Right cardiac atrium (tissue), 5 donors: ENCODE measurements at regions not wholly inside any gene's neighbourhood (a gene's known extent, or its start where the extent isn't known, plus 50 kb on each side); places are given as distances from the start of the nearest gene placed in this dataset.
A peak's percentile ranks its signal among the peaks of the same experiment; 100 is the strongest.

Experiments used
- ATAC-seq, 2 donors: fragments of 200-7000 bp; cut with Tn5 transposase; one replicate each; pipeline versions ENCODE4 v1.8.0 to v1.9.1; 2020; ENCODE audit warnings: moderate library complexity in 2 of 2, mild to moderate bottlenecking in 1 of 2
- DNase-seq, 3 donors: peaks; one replicate each; pipeline ENCODE4 v3.0.0-alpha.2; 2020
- H3K27ac ChIP-seq: one replicate; pipeline ENCODE4 v1.5.1; 2013; ENCODE audit warnings: mild to moderate bottlenecking, low read length, control low read depth, moderate library complexity
- H3K27me3 ChIP-seq: one replicate; pipeline ENCODE4 v1.6.1; 2013; ENCODE audit not compliant: control insufficient read depth, insufficient read depth
- H3K4me1 ChIP-seq: one replicate; pipeline ENCODE4 v1.6.1; 2013; ENCODE audit warnings: low read length; ENCODE audit not compliant: control insufficient read depth, insufficient read depth
- H3K4me3 ChIP-seq: one replicate; pipeline ENCODE4 v1.5.1; 2013; ENCODE audit warnings: low read length, control low read depth
- H3K9me3 ChIP-seq: one replicate; pipeline ENCODE4 v1.6.1; 2013; ENCODE audit warnings: low read length; ENCODE audit not compliant: control insufficient read depth
- WGBS: extraction: QIAGEN DNeasy Blood & Tissue Kit; methylation state at CpG from one replicate; pipeline ENCODE4 v1.1.7; 2013; 5-methylcytosine and 5-hydroxymethylcytosine counted together
- intact Hi-C, 4 donors: fragments of 100-400 bp; cut with DNase I; formaldehyde crosslinking; loops; one replicate each; pipeline versions ENCODE4 v1.11.0 to v1.14.0; 2022 to 2023
- donor health status: healthy with polysubstance abuse.
- donor health status: DM: no; HTN: yes; CAD: no.
- donor health status: DM: no; HTN: no; CAD: no.
- donor health status: DM: no; HTN: yes; CAD: no; lungs with severe emphysema.
- donor health status: DM: yes; HTN: yes; CAD: no.

DNA sequence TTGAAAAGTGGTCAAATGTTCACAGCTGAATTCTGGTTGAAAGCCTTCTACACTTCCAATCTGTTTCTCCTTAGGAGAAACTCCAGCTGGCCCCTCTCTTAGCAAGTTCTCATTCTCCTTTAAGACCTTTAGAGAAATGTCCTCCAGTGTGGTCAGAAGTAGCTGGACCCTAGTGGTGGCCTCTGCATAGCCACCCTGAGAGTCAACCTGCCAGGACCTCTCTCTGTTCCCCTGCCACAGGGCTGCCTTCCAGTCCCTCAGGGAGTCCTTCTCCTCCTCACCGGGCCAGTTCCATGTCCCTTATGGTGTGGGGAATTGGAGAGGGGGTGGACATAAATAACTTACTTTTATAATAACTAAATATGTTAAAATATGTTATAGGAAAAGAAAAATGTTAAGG lies 200.9 kb upstream of the PKDCC start:
- no peak overlapping the region for H3K27ac ChIP-seq
- no peak overlapping the region for H3K4me3 ChIP-seq
- H3K27me3 ChIP-seq: no peaks in the 10 kb centered on the region
- H3K4me1 ChIP-seq: no peaks in the 10 kb centered on the region
- no peak for DNase-seq
- no peak for ATAC-seq
- WGBS: 25% methylated on average over 1 of the region's 1 CpG
- intact Hi-C loops: no loop called here
- H3K9me3 ChIP-seq: no peaks in the 10 kb centered on the region

DNA sequence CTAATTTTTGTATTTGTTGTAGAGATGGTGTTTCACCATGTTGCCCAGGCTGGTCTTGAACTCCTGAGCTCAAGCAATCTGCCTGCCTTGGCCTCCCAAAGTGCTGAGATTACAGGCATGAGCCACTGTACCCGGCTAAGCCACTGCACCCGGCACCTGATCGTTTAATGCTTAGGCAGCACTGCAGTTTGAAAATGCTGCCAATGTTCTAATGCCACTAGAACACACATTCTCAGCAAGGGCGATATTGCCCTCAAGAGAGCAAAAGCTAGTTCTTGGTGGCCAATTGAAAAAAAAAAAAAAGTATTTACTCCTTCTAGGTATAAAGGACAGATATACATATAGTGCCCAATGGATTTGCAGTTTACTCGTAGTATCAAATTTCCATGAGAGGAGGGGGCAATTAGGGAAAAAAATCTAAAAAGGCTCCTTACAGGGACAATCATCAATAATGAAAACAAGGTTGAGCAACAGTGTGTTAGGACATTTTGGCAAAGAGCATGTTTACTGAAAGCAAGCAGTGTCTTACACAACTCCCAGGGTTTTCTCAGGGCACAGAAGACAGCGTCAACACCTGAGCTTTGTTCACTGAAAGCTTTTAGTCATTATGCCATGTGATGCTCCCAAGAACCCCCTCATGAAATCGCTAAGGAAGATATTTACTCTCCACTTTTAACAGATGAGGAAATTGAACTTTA lies 199.9 kb upstream of the PKDCC start:
- Histone ChIP-seq H3K9me3 (no peaks in the 10 kb centered on the region), H3K27me3 (no peaks in the 10 kb centered on the region), H3K4me3 (no peak overlapping the region), H3K4me1 (no peaks in the 10 kb centered on the region), H3K27ac (no peak overlapping the region)
- intact Hi-C loops: no loop called here
- WGBS: 66% methylated on average over 7 of the region's 7 CpGs
- no peak for DNase-seq
- ATAC-seq: peak in 1 of 2 donors; percentile 50

DNA sequence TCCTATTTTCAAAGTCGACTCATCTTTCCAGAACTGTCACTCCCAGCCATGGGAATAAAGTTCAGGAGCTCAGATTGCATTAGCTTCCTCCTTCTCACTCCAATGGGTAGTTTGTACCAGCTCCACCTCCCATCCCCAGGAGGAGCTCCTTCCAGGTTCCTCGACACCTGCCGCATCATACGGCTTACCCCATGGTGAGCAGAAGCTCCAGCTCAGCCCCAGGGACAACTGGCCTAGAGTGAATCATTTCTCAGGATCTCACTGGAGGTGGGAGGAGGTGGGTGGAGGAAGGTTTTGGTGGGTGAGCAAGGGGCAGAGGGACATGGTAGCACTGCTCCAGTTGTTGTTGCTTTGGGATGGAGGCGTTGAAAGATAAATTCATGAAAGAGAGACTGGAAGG lies 196.3 kb upstream of the PKDCC start:
- Histone ChIP-seq H3K9me3 (no peaks in the 10 kb centered on the region), H3K27ac (no peak overlapping the region), H3K4me3 (no peak overlapping the region), H3K27me3 (no peaks in the 10 kb centered on the region), H3K4me1 (no peaks in the 10 kb centered on the region)
- WGBS: 85% methylated on average over 5 of the region's 5 CpGs
- DNase-seq: no peak
- intact Hi-C loops: loop anchor here in 3 of 4 donors (5.0 kb wide), 1 partner anchor 236 kb away; no protein-coding TSS in a partner anchor
- no peak for ATAC-seq

DNA sequence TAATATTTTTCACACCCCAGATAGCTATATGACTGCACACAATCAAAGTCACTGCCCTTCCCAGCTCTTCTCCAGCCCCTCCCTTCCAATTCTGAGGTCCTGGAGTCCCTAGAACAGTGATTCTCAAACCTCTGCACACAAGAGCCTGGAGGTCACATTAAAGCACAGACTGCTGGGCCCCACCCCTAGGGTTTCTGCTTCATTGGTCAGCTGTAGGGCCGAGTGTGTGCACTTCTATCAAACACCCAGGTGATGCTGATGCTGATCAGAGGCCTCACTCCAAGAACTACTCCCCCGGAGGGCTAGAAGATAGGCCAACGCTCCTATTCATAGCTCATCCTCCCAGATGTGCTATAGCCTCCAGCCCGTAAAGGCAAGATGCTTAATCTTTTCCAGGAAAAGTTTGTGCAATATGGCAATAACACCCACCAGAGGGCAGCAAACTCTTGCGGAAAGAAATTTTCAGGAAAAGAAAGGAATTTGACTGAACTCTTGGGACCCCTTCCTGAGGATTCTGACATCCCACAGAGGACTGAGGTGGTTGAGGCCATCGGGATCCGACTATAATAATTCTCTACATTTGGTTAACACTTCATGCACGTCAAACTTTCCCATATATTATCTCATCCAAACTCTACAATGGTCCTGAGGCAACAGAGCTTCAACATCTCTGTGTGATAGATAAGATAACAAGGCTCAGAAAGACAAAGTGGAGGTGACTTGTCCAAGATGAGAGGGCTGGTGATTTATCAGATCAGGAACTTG lies 194.2 kb upstream of the PKDCC start:
- Histone ChIP-seq H3K4me1 (no peaks in the 10 kb centered on the region), H3K4me3 (no peak overlapping the region), H3K27me3 (no peaks in the 10 kb centered on the region), H3K9me3 (no peaks in the 10 kb centered on the region), H3K27ac (no peak overlapping the region)
- ATAC-seq (peak; percentile 27 to 53), DNase-seq (no peak)
- WGBS: 11% methylated on average over 8 of the region's 8 CpGs
- intact Hi-C loops: loop anchor here in 3 of 4 donors (5.0 kb wide), 1 partner anchor 234 kb away; no protein-coding TSS in a partner anchor

DNA sequence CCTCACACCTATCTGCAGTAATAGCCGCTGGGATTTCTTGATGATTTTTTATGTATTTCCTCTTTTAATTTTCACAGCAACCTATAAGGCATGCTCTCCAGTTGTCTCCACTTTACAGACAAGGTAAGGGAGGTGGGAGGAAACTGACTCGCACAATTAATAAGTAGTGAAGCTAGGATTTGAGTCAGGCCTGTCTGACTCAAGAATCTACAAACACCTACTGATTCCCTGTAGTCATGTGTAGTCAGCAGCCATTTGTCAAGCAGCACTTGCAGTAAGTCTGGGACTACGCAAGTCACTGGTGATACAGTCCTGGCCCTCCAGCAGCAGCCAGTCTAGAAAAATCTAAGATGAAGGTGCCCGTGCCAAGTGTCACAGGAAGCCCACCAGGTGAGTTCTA lies 193.6 kb upstream of the PKDCC start:
- ATAC-seq: no peak
- no peaks in the 10 kb centered on the region for H3K9me3 ChIP-seq
- no peak overlapping the region for H3K4me3 ChIP-seq
- no peak for DNase-seq
- no peak overlapping the region for H3K27ac ChIP-seq
- 74% methylated on average over 4 of the region's 4 CpGs for WGBS
- intact Hi-C loops: loop anchor here in 3 of 4 donors (5.0 kb wide), 1 partner anchor 233 kb away; no protein-coding TSS in a partner anchor
- no peaks in the 10 kb centered on the region for H3K4me1 ChIP-seq
- no peaks in the 10 kb centered on the region for H3K27me3 ChIP-seq

DNA sequence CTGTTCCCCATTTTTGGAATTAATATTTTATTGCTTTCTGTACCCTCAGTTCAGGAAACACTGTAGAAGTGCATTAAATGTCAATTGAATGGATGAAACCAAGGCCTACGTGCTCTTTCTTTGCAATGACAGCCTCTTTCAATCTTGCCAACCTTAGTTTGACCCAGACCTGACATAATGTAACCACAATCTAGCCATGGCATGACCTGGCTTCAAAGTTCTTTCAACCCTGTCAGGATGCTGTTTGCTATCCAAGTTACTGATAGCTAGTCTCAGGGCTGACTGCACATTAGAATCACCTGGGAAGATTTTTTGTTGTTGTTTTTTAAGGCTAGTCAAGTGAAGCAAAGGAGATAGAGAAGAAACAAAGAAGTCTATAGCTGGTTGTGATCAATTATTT lies 190.9 kb upstream of the PKDCC start:
- no peaks in the 10 kb centered on the region for H3K9me3 ChIP-seq
- no peak overlapping the region for H3K27ac ChIP-seq
- intact Hi-C loops: no loop called here
- 87% methylated on average over 1 of the region's 1 CpG for WGBS
- no peaks in the 10 kb centered on the region for H3K4me1 ChIP-seq
- H3K4me3 ChIP-seq: no peak overlapping the region
- H3K27me3 ChIP-seq: no peaks in the 10 kb centered on the region
- ATAC-seq: no peak
- DNase-seq: no peak

DNA sequence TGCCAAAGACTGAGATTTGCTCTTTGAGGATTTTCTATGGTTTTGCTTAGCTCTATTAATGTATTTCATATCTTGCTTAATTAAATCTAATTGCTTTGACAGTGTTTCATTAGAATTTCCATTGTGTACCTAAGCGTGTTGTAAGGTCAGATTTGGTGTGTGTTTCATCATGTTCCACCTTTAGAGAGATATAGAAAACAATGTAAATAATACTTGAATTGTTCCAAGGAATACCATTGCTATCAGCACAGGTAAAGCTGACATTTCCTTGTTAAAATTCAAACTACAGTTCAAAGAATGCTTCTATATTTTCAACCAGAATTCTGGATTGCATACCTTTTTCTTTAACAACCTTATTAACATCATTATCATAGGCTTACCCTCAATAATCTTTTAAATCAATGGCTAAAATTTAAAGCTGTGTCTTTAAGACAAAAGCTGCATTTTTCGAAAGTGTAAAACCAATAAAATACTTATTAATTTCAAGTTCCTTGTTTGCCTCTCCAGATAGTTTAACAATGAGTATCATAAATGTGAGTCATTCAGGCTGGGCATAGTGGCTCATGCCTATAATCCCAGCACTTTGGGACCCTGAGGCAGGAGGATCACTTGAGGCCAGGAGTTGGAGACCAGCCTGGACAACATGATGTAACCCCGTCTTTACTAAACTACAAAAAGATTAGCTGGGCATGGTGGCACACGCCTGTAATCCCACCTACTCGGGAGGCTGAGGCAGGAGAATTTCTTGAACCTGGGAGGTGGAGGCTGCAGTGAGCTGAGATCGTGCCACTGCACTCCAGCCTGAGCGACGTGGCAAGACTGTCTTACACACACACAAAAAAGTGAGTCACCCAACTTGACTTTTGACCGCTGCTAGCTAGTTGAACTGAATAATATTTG lies 188.0 kb upstream of the PKDCC start:
- intact Hi-C loops: no loop called here

DNA sequence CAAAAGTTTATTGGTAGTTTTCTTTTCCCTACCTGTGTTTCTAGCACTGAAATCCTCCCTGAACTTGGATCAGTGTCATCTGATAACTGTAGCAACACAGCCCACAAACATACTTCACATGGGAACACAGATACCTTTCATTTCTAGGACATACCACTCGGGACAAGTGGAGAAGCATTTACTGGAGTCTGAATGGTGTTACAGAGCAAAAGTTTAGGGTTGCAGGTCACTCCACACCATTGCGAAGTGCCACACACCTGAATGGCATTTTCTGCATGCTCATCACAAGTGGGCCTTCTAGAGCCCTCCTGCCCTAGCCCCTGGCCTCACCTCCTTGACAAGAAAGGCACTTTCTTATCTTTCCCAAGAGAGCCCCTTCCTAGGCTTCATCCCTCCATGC lies 184.8 kb upstream of the PKDCC start:
- 83% methylated on average over 2 of the region's 2 CpGs for WGBS
- no peak overlapping the region for H3K27ac ChIP-seq
- H3K9me3 ChIP-seq: no peaks in the 10 kb centered on the region
- H3K4me3 ChIP-seq: no peak overlapping the region
- ATAC-seq: no peak
- no peaks in the 10 kb centered on the region for H3K27me3 ChIP-seq
- no peak for DNase-seq
- no peaks in the 10 kb centered on the region for H3K4me1 ChIP-seq
- intact Hi-C loops: no loop called here

More for the DNA sequence above, 188.0 kb upstream of the PKDCC start:
- Histone ChIP-seq H3K4me3 (no peak overlapping the region), H3K4me1 (no peaks in the 10 kb centered on the region), H3K9me3 (no peaks in the 10 kb centered on the region), H3K27ac (no peak overlapping the region), H3K27me3 (no peaks in the 10 kb centered on the region)
- no peak for ATAC-seq
- DNase-seq: no peak
- 82% methylated on average over 9 of the region's 9 CpGs for WGBS

DNA sequence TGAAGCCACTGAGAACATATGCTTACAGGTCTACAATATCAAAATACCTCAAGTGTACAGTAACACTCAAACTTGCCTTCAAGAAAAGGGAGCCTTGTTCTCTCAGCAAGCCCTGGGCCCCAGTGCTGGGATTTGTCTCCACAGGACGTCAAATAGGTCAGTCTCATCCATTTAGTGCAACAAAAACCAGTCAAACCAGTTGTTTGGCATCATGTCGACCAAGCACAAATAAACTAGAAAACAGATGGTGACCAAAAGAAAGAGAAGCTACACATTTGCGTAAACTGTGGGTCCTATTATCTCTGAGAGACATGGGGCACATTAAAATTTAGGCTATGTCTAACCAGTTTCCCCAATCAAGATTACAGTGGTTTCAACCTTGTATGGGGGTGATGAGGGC lies 182.6 kb upstream of the PKDCC start:
- intact Hi-C loops: loop anchor here in 2 of 4 donors (5.0 kb wide), 2 partner anchors 217 to 222 kb away; no protein-coding TSS in a partner anchor
- no peaks in the 10 kb centered on the region for H3K4me1 ChIP-seq
- WGBS: 81% methylated on average over 3 of the region's 3 CpGs
- no peak for ATAC-seq
- H3K4me3 ChIP-seq: no peak overlapping the region
- H3K27ac ChIP-seq: no peak overlapping the region
- no peak for DNase-seq
- H3K9me3 ChIP-seq: no peaks in the 10 kb centered on the region
- no peaks in the 10 kb centered on the region for H3K27me3 ChIP-seq

DNA sequence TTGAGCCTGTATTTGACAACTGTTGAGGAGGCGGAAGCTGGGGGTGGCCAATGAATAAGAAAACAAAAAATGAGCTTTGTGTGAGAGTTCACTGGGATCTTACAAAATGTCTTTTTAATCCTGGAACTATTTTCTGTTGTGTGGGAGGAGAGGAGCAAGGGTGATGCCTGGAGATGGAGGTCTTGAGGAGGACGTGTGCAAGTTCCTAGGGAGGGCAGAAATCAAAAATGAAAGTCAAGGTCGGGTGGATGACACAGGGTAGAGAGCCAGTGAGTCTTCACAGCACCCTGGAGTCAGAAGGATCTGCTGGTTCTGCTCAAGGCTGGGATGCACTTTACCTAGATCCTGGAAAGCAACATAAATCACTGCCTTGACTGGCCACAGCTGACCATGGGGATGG lies 180.3 kb upstream of the PKDCC start:
- peak overlapping the region; percentile 20 for H3K27ac ChIP-seq
- no peaks in the 10 kb centered on the region for H3K9me3 ChIP-seq
- intact Hi-C loops: loop anchor here in 2 of 4 donors (5.0 kb wide), 2 partner anchors 215 to 220 kb away; no protein-coding TSS in a partner anchor
- ATAC-seq (no peak), DNase-seq (no peak)
- H3K27me3 ChIP-seq: no peaks in the 10 kb centered on the region
- 53% methylated on average over 3 of the region's 3 CpGs for WGBS
- no peaks in the 10 kb centered on the region for H3K4me1 ChIP-seq
- no peak overlapping the region for H3K4me3 ChIP-seq
